HepG2 (cell line): ENCODE measurements at regions not wholly inside any gene's neighbourhood (a gene's known extent, or its start where the extent isn't known, plus 50 kb on each side); places are given as distances from the start of the nearest gene placed in this dataset.

ENCODE experiments used
- BCLAF1 ChIP-seq: fragments of 450-650 bp; IDR thresholded peaks from 2 replicates; pipeline ENCODE4 v1.6.1; 2017; ENCODE audit warnings: mild to moderate bottlenecking
- CHCHD3 ChIP-seq: sonication (generic); formaldehyde crosslinking; IDR thresholded peaks from 2 replicates; pipeline ENCODE4 v1.8.0; 2022; ENCODE audit warnings: mild to moderate bottlenecking, missing genetic modification reagents, moderate library complexity
- HINFP ChIP-seq: sonication (generic); formaldehyde crosslinking; IDR thresholded peaks from 2 replicates; pipeline ENCODE4 v1.4.0; 2020; ENCODE audit warnings: low read depth, mild to moderate bottlenecking, missing genetic modification reagents
- LCORL ChIP-seq, 2 experiments: fragments of 450-650 bp in 1 of 2; sonication (generic) in 1 of 2; formaldehyde crosslinking in 1 of 2; IDR thresholded peaks; 2 replicates each; pipeline versions ENCODE4 v1.5.0 to v1.6.1; 2017 to 2020; ENCODE audit warnings: antibody characterized with exemption in 1 of 2, missing genetic modification reagents in 1 of 2
- MED13 ChIP-seq: sonication (generic); formaldehyde crosslinking; IDR thresholded peaks from 2 replicates; pipeline ENCODE4 v1.5.0; 2020; ENCODE audit warnings: missing genetic modification reagents
- MLLT10 ChIP-seq: sonication (generic); formaldehyde crosslinking; IDR thresholded peaks from 2 replicates; pipeline ENCODE4 v1.4.0; 2020; ENCODE audit warnings: missing genetic modification reagents
- MNT ChIP-seq: fragments of 450-650 bp; IDR thresholded peaks from 2 replicates; pipeline ENCODE4 v1.6.1; 2016
- PAWR ChIP-seq: sonication (generic); formaldehyde crosslinking; IDR thresholded peaks from 2 replicates; pipeline ENCODE4 v1.4.0; 2020; ENCODE audit warnings: missing genetic modification reagents, mild to moderate bottlenecking, borderline replicate concordance
- SKIL ChIP-seq: sonication (generic); formaldehyde crosslinking; IDR thresholded peaks from 2 replicates; pipeline ENCODE4 v1.8.0; 2022; ENCODE audit warnings: missing genetic modification reagents, mild to moderate bottlenecking, moderate library complexity, borderline replicate concordance
- STAG1 ChIP-seq: sonication (generic); formaldehyde crosslinking; IDR thresholded peaks from 2 replicates; pipeline ENCODE4 v1.4.0; 2020; ENCODE audit warnings: missing genetic modification reagents
- SYNCRIP ChIP-seq: fragments of 200-400 bp; formaldehyde crosslinking; IDR thresholded peaks from 2 replicates; pipeline ENCODE4 v1.6.1; 2018; ENCODE audit warnings: mild to moderate bottlenecking, low read depth, low read length; ENCODE audit not compliant: insufficient read depth
- TBP ChIP-seq: sonication (generic); formaldehyde crosslinking; IDR thresholded peaks from 2 replicates; pipeline ENCODE4 v1.5.0; 2020; ENCODE audit warnings: missing genetic modification reagents
- TEAD2 ChIP-seq: sonication (generic); formaldehyde crosslinking; IDR thresholded peaks from 2 replicates; pipeline ENCODE4 v1.9.0; 2021; ENCODE audit warnings: missing genetic modification reagents
- UBTF ChIP-seq: sonication (generic); formaldehyde crosslinking; IDR thresholded peaks from 2 replicates; pipeline ENCODE4 v1.4.0; 2020; ENCODE audit warnings: mild to moderate bottlenecking, missing genetic modification reagents
- ZBTB2 ChIP-seq: sonication (generic); formaldehyde crosslinking; IDR thresholded peaks from 2 replicates; pipeline ENCODE4 v1.8.0; 2022; ENCODE audit warnings: low read depth, missing genetic modification reagents
- ZNF256 ChIP-seq: sonication (generic); formaldehyde crosslinking; conservative IDR thresholded peaks from 2 replicates; pipeline ENCODE4 v1.4.0; 2020; ENCODE audit warnings: missing genetic modification reagents
- ZNF331 ChIP-seq: sonication (generic); formaldehyde crosslinking; IDR thresholded peaks from 2 replicates; pipeline ENCODE4 v1.4.0; 2020; ENCODE audit warnings: missing genetic modification reagents
- ZNF33B ChIP-seq: sonication (generic); formaldehyde crosslinking; IDR thresholded peaks from 2 replicates; pipeline ENCODE4 v1.5.1; 2020; ENCODE audit warnings: mild to moderate bottlenecking, missing genetic modification reagents

DNA sequence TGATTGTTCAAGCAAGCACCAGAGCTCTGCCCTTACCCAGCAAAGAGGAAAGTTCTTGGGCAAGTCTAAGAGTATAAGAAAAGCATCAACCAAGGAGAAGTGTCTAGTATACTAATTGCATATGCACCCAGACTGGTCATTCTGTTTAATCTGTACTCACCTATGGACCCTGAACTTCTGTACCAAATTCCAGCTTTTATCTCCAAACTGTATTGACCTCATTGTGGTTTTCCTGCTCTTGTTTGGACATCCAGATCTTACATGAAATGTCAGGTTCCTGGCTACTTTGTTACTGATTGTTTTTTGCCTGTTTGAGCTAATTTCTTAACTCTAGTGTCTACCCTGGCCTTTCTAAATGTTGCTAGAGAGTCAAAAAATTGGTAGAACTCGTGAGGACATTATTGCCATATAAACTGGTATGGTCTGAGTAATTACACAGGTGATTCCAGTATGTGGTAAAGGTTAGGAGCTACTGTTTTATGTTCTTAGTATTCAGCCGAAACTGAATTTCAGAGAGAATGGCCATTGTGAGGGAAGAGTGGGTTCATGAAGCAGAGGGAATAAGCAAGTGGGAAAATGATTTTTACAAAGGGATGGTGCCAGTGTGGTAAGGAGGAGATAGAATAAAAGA is 146.3 kb downstream of the HNMT start (continued):
- no peak; the same call in 1 of the 2 replicates for TF ChIP-seq HINFP (CRISPR knock-in tag)
- TF ChIP-seq ZNF256 (CRISPR knock-in tag), result no peak
- TF ChIP-seq MLLT10 (CRISPR knock-in tag), result no peak
- no peak for TF ChIP-seq SYNCRIP
- no peak for TF ChIP-seq CHCHD3 (CRISPR knock-in tag)
- no peak for TF ChIP-seq MED13 (CRISPR knock-in tag)
- TF ChIP-seq TBP (CRISPR knock-in tag), result no peak
- TF ChIP-seq UBTF (CRISPR knock-in tag), result no peak
- no peak for TF ChIP-seq PAWR (CRISPR knock-in tag)
- TF ChIP-seq TEAD2 (CRISPR knock-in tag), result no peak
- TF ChIP-seq ZBTB2 (CRISPR knock-in tag), result no peak
- no peak for TF ChIP-seq MNT
- no peak for TF ChIP-seq ZNF33B (CRISPR knock-in tag)
- TF ChIP-seq STAG1 (CRISPR knock-in tag), result no peak
- peak; percentile 97 for TF ChIP-seq ZNF331 (CRISPR knock-in tag)
- TF ChIP-seq SKIL (CRISPR knock-in tag), result peak; percentile 52; the same call in 1 of the 2 replicates
- no peak for TF ChIP-seq BCLAF1
- peak; percentile 52; the same call in 1 of the 2 replicates for TF ChIP-seq LCORL (IDR thresholded peaks at IDR 0.05)
- TF ChIP-seq LCORL (CRISPR knock-in tag; IDR thresholded peaks at IDR 0.05), result peak; percentile 90
